Loucy (cell line): ENCODE measurements at regions not wholly inside any gene's neighbourhood (a gene's known extent, or its start where the extent isn't known, plus 50 kb on each side); places are given as distances from the start of the nearest gene placed in this dataset.

Source experiments
- H2AFZ ChIP-seq: fragments of 200-600 bp; sonication (generic); 2 replicates; pipeline ENCODE4 v1.6.0; 2016; ENCODE audit warnings: antibody characterized with exemption, mild to moderate bottlenecking, low read length, moderate library complexity
- H3F3A ChIP-seq: fragments of 200-600 bp; 2 replicates; pipeline ENCODE4 v1.6.0; 2016; ENCODE audit warnings: antibody characterized with exemption, low read depth, mild to moderate bottlenecking
- H3K27me3 ChIP-seq: fragments of 200-600 bp; sonication (generic); 2 replicates; pipeline ENCODE4 v1.6.1; 2014; ENCODE audit warnings: low read length, mild to moderate bottlenecking; ENCODE audit not compliant: insufficient read depth, poor library complexity, severe bottlenecking
- H3K36me3 ChIP-seq: fragments of 200-600 bp; sonication (generic); 2 replicates; pipeline ENCODE4 v1.6.1; 2016; ENCODE audit warnings: low read length; ENCODE audit not compliant: insufficient read depth
- H3K4me1 ChIP-seq: fragments of 200-600 bp; sonication (generic); 2 replicates; pipeline ENCODE4 v1.5.1; 2014; ENCODE audit warnings: low read length, mild to moderate bottlenecking; ENCODE audit not compliant: insufficient read depth, poor library complexity, severe bottlenecking
- H3K4me2 ChIP-seq: fragments of 200-600 bp; sonication (generic); 2 replicates; pipeline ENCODE4 v1.6.0; 2014; ENCODE audit warnings: antibody characterized with exemption, low read length, low read depth, mild to moderate bottlenecking; ENCODE audit not compliant: poor library complexity, severe bottlenecking
- H3K4me3 ChIP-seq: fragments of 200-600 bp; sonication (generic); 2 replicates; pipeline ENCODE4 v1.5.1; 2014; ENCODE audit warnings: low read length, mild to moderate bottlenecking, mixed read lengths; ENCODE audit not compliant: poor library complexity, severe bottlenecking
- H3K79me2 ChIP-seq: fragments of 200-600 bp; sonication (generic); 2 replicates; pipeline ENCODE4 v1.6.1; 2014; ENCODE audit warnings: low read length; ENCODE audit not compliant: insufficient read depth
- H3K9ac ChIP-seq: fragments of 200-600 bp; sonication (generic); 2 replicates; pipeline ENCODE4 v1.6.0; 2014; ENCODE audit warnings: mild to moderate bottlenecking, low read depth, low read length, moderate library complexity; ENCODE audit not compliant: poor library complexity, severe bottlenecking
- H3K9me2 ChIP-seq: fragments of 200-600 bp; sonication (generic); replicated peaks from 2 replicates; pipeline ENCODE4 v1.6.1; 2016; ENCODE audit warnings: low read depth, low read length, mixed read lengths
- H3K9me3 ChIP-seq: fragments of 200-600 bp; sonication (generic); 2 replicates; pipeline ENCODE4 v1.6.1; 2014; ENCODE audit warnings: mild to moderate bottlenecking, antibody characterized with exemption, low read length, low read depth; ENCODE audit not compliant: insufficient read depth
- H4K20me1 ChIP-seq: fragments of 200-600 bp; sonication (generic); 2 replicates; pipeline ENCODE4 v1.6.0; 2014; ENCODE audit warnings: antibody characterized with exemption, low read length, mild to moderate bottlenecking; ENCODE audit not compliant: insufficient read depth, poor library complexity, severe bottlenecking
- EZH2phosphoT487 ChIP-seq: fragments of 200-600 bp; IDR thresholded peaks from 2 replicates; pipeline ENCODE4 v1.6.1; 2018; ENCODE audit warnings: antibody characterized with exemption, mild to moderate bottlenecking, moderate library complexity, borderline replicate concordance
- TF ChIP-seq, protein P1 (sequence below): fragments of 200-600 bp; sonication (generic); conservative IDR thresholded peaks from 2 replicates; pipeline ENCODE4 v1.5.1; 2014; ENCODE audit warnings: mild to moderate bottlenecking, antibody characterized with exemption, low read length

GRCh38 chr1:14392161-14392858 lies 206.2 kb upstream of the KAZN start:
- Histone ChIP-seq H3K4me1 (no peaks in the 10 kb centered on the region), H2AFZ (no peak overlapping the region), H3F3A (no peaks in the 10 kb centered on the region), H3K36me3 (no peaks in the 10 kb centered on the region), H3K27me3 (no peaks in the 10 kb centered on the region), H3K79me2 (no peaks in the 10 kb centered on the region), H3K4me2 (no peak overlapping the region), H3K9ac (no peak overlapping the region), H3K9me3 (no peaks in the 10 kb centered on the region), H3K9me2 (no peaks in the 10 kb centered on the region), H4K20me1 (no peaks in the 10 kb centered on the region), H3K4me3 (no peak overlapping the region)
- TF ChIP-seq EZH2phosphoT487 = no peak
- TF ChIP-seq, protein P1, sequence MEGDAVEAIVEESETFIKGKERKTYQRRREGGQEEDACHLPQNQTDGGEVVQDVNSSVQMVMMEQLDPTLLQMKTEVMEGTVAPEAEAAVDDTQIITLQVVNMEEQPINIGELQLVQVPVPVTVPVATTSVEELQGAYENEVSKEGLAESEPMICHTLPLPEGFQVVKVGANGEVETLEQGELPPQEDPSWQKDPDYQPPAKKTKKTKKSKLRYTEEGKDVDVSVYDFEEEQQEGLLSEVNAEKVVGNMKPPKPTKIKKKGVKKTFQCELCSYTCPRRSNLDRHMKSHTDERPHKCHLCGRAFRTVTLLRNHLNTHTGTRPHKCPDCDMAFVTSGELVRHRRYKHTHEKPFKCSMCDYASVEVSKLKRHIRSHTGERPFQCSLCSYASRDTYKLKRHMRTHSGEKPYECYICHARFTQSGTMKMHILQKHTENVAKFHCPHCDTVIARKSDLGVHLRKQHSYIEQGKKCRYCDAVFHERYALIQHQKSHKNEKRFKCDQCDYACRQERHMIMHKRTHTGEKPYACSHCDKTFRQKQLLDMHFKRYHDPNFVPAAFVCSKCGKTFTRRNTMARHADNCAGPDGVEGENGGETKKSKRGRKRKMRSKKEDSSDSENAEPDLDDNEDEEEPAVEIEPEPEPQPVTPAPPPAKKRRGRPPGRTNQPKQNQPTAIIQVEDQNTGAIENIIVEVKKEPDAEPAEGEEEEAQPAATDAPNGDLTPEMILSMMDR = no peak

GRCh38 chr1:14392859-14393365 lies 205.6 kb upstream of the KAZN start:
- Histone ChIP-seq H3K4me1 (no peaks in the 10 kb centered on the region), H3F3A (no peaks in the 10 kb centered on the region), H3K4me2 (no peak overlapping the region), H4K20me1 (no peaks in the 10 kb centered on the region), H3K27me3 (no peaks in the 10 kb centered on the region), H3K79me2 (no peaks in the 10 kb centered on the region), H3K9ac (no peak overlapping the region), H3K4me3 (no peak overlapping the region), H3K36me3 (no peaks in the 10 kb centered on the region), H3K9me3 (no peaks in the 10 kb centered on the region), H3K9me2 (no peaks in the 10 kb centered on the region), H2AFZ (no peak overlapping the region)
- TF ChIP-seq, protein P1 = no peak
- TF ChIP-seq EZH2phosphoT487 = no peak

DNA sequence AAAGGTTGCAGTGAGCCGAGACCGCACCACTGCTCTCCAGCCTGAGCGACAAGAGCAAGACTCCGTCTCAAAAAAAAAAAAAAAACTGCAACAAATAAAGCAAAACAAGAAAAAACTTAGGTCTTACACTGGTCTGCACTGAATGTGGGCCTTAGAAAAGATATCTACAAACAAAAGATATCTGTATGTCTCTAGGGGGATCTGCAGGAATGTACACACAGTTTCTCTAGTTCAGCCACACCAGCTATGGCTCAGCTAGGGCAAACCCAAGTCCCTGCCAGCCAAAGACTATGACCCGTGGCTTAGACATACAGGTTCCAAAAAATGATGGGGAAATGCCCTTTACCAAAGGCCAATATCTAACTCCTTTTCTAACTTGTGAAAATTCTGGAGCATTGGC lies 202.4 kb upstream of the KAZN start:
- H3F3A ChIP-seq = no peaks in the 10 kb centered on the region
- H3K4me2 ChIP-seq = no peak overlapping the region
- H3K9me3 ChIP-seq = no peaks in the 10 kb centered on the region
- H3K9ac ChIP-seq = no peak overlapping the region
- no peak overlapping the region for H2AFZ ChIP-seq
- no peaks in the 10 kb centered on the region for H3K27me3 ChIP-seq
- no peaks in the 10 kb centered on the region for H3K79me2 ChIP-seq
- H3K9me2 ChIP-seq = no peaks in the 10 kb centered on the region
- no peaks in the 10 kb centered on the region for H3K36me3 ChIP-seq
- TF ChIP-seq, protein P1 = no peak
- no peak for TF ChIP-seq EZH2phosphoT487
- H3K4me3 ChIP-seq = no peak overlapping the region
- H4K20me1 ChIP-seq = no peaks in the 10 kb centered on the region
- no peaks in the 10 kb centered on the region for H3K4me1 ChIP-seq
